Calu3 (cell line): ENCODE measurements at regions not wholly inside any gene's neighbourhood (a gene's known extent, or its start where the extent isn't known, plus 50 kb on each side); places are given as distances from the start of the nearest gene placed in this dataset.

Source experiments
- BruUV-seq: library from RNA; stranded (reverse); fragments of 400-500 nt; replicated peaks from 2 replicates; lab custom pipeline; 2021; lab: Mats Ljungman, UMichigan
- CTCF ChIA-PET: fragments of 300-600 bp; sonication (Branson Sonifier 250); formaldehyde crosslinking; loops from one replicate; lab custom pipeline; 2022; ENCODE audit warnings: antibody characterized with exemption; lab: Charles Lee
- DNase-seq: peaks from one replicate; pipeline ENCODE4 v3.0.0; 2022
- H3K27ac Mint-ChIP-seq: one replicate; pipeline ENCODE4 v1.8.0; 2022; ENCODE audit warnings: mixed read lengths; ENCODE audit not compliant: unreplicated experiment
- H3K27me3 Mint-ChIP-seq: one replicate; pipeline ENCODE4 v1.8.0; 2022; ENCODE audit warnings: mixed read lengths; ENCODE audit not compliant: unreplicated experiment
- H3K36me3 Mint-ChIP-seq: one replicate; pipeline ENCODE4 v1.8.0; 2022; ENCODE audit warnings: mild to moderate bottlenecking, moderate library complexity, mixed read lengths; ENCODE audit not compliant: insufficient read depth, unreplicated experiment
- H3K4me1 Mint-ChIP-seq: one replicate; pipeline ENCODE4 v1.8.0; 2022; ENCODE audit warnings: mild to moderate bottlenecking, low read depth, mixed read lengths; ENCODE audit not compliant: unreplicated experiment
- H3K4me3 Mint-ChIP-seq: one replicate; pipeline ENCODE4 v1.8.0; 2022; ENCODE audit warnings: mild to moderate bottlenecking, low read depth, moderate library complexity, mixed read lengths; ENCODE audit not compliant: unreplicated experiment
- H3K9me3 Mint-ChIP-seq: one replicate; pipeline ENCODE4 v1.8.0; 2022; ENCODE audit warnings: low read depth, mixed read lengths; ENCODE audit not compliant: unreplicated experiment
- intact Hi-C: fragments of 100-400 bp; cut with micrococcal nuclease; formaldehyde crosslinking; loops from one replicate; pipeline ENCODE4 v1.10.0; 2022; ENCODE audit not compliant: unreplicated experiment
- TF ChIP-seq, protein P1 (sequence below): fragments of 200-600 bp; IDR thresholded peaks from one replicate; pipeline ENCODE4 v1.8.0; 2022; ENCODE audit warnings: antibody characterized with exemption; ENCODE audit not compliant: unreplicated experiment

DNA sequence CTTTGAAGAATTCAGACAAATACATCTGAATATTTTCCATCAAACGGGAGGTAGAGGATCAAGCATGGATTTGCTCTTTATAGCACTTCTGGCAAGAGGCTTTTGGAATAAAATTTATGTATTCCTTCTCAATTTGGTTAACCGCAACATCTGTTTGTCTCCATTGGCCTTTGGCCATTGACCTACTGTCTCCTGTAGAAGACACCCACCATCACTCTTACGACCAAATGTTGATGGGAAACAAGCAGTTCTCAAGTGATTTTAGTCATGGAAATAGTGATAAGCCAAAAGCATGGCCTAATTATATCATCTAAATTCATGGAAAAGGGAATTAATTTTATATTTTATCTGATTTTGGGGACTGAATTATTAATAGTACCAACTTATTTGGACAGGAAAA is 591.9 kb downstream of the CD109 start:
- TF ChIP-seq, protein P1, sequence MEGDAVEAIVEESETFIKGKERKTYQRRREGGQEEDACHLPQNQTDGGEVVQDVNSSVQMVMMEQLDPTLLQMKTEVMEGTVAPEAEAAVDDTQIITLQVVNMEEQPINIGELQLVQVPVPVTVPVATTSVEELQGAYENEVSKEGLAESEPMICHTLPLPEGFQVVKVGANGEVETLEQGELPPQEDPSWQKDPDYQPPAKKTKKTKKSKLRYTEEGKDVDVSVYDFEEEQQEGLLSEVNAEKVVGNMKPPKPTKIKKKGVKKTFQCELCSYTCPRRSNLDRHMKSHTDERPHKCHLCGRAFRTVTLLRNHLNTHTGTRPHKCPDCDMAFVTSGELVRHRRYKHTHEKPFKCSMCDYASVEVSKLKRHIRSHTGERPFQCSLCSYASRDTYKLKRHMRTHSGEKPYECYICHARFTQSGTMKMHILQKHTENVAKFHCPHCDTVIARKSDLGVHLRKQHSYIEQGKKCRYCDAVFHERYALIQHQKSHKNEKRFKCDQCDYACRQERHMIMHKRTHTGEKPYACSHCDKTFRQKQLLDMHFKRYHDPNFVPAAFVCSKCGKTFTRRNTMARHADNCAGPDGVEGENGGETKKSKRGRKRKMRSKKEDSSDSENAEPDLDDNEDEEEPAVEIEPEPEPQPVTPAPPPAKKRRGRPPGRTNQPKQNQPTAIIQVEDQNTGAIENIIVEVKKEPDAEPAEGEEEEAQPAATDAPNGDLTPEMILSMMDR, result no peak
- intact Hi-C loops, result no loop called here
- no TSS peak for BruUV-seq
- H3K36me3 Mint-ChIP-seq, result no peaks in the 10 kb centered on the region
- peaks cover 3% of the 10 kb centered on the region for H3K9me3 Mint-ChIP-seq
- DNase-seq, result no peak
- H3K27me3 Mint-ChIP-seq, result no peaks in the 10 kb centered on the region
- peaks cover 17% of the 10 kb centered on the region for H3K4me1 Mint-ChIP-seq
- H3K4me3 Mint-ChIP-seq, result no peak overlapping the region
- H3K27ac Mint-ChIP-seq, result no peak overlapping the region
- CTCF ChIA-PET, result no interaction called here

DNA sequence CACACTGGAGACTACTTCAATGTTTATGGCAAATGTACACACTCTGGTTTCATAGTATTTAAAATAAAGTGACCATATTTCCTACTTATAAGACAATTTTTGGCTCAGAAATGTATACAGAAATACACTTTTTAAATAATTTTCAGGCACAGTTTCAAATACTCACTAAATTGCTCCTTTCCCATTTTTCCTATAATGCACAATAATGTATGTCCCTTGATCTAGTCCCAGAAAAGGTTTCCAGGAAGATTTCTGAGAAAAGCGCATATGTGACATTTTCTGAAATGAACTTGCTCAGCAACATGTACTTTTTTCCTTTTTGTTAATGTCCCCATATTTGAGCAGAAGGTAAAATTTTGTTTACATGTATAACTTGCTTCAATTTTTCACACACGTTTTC is 591.4 kb downstream of the CD109 start:
- no peak for DNase-seq
- TF ChIP-seq, protein P1, result no peak
- CTCF ChIA-PET, result no interaction called here
- no peak overlapping the region for H3K27ac Mint-ChIP-seq
- BruUV-seq, result no TSS peak
- no peak overlapping the region for H3K4me3 Mint-ChIP-seq
- intact Hi-C loops, result no loop called here
- H3K9me3 Mint-ChIP-seq, result peaks cover 3% of the 10 kb centered on the region
- peaks cover 17% of the 10 kb centered on the region for H3K4me1 Mint-ChIP-seq
- H3K36me3 Mint-ChIP-seq, result no peaks in the 10 kb centered on the region
- no peaks in the 10 kb centered on the region for H3K27me3 Mint-ChIP-seq

DNA sequence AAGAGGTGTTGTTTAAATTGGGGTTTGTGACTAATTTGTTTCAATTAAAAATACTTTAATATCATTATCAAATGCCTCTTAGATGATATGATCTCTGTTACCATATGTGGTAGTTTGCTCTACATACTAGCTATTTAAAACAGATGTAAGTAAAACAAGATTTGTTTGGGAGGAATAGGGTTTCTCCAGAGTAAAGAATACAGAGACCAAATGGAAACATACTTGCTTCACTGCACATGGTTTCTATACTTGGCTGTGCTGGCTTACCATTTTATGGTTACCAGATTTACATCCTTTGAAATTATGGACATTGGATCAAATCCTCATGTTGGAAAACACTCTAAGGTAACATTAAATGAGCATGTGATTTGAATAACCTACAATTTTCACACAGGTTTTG is 588.3 kb downstream of the CD109 start:
- DNase-seq, result no peak
- CTCF ChIA-PET, result no interaction called here
- intact Hi-C loops, result no loop called here
- BruUV-seq, result no TSS peak
- Mint-ChIP-seq H3K27ac (no peak overlapping the region), H3K4me1 (peaks cover 17% of the 10 kb centered on the region), H3K9me3 (peaks cover 3% of the 10 kb centered on the region), H3K27me3 (no peaks in the 10 kb centered on the region), H3K4me3 (no peak overlapping the region), H3K36me3 (no peaks in the 10 kb centered on the region)
- TF ChIP-seq, protein P1, result no peak

DNA sequence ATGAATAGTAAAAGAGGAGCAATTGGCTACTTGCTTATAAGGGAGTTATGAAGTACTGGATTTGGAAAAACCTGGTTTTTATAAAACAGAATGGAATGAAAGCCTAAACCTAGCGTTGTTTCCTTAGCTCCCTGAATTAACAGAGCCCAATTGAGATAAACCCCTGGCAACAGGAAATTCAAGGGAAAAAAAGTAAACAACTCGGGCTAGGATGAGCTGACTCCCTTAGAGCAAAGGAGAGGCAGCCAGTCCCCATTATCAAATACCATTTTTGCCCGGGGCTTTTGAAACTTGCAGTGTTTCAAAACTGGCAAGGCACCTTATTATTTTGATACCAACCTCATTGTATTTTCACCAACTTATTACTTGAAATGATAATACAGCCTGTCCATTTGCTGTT is 587.5 kb downstream of the CD109 start:
- intact Hi-C loops, result no loop called here
- TF ChIP-seq, protein P1, result no peak
- no peak for DNase-seq
- Mint-ChIP-seq H3K27ac (no peak overlapping the region), H3K4me1 (peaks cover 17% of the 10 kb centered on the region), H3K27me3 (no peaks in the 10 kb centered on the region), H3K4me3 (no peak overlapping the region), H3K36me3 (no peaks in the 10 kb centered on the region), H3K9me3 (peaks cover 3% of the 10 kb centered on the region)
- CTCF ChIA-PET, result no interaction called here
- no TSS peak for BruUV-seq
